Pancreas (tissue), 10 donors: ENCODE measurements at regions not wholly inside any gene's neighbourhood (a gene's known extent, or its start where the extent isn't known, plus 50 kb on each side); places are given as distances from the start of the nearest gene placed in this dataset.

Source experiments
- ATAC-seq, 4 donors: fragments of 200-7000 bp; cut with Tn5 transposase; one replicate each; pipeline versions ENCODE4 v1.8.0 to v1.9.1; 2020; ENCODE audit warnings: mild to moderate bottlenecking in 4 of 4, moderate library complexity in 4 of 4
- DNase-seq, 6 donors: peaks; one replicate each; pipeline ENCODE4 v3.0.0-alpha.2; 2020
- FAIRE-seq: peaks from 2 replicates; lab custom pipeline; 2012; peaks lifted over from hg19 to GRCh38; lab: Jason Lieb, UNC
- H3K27ac ChIP-seq, 4 donors: fragments of 200-600 bp; sonication (generic); 1 replicate in 3 of 4; 2 replicates in 1 of 4; pipeline versions ENCODE4 v1.5.0 to v1.8.0; 2020
- H3K27me3 ChIP-seq, 4 donors: fragments of 200-600 bp; one replicate each; pipeline ENCODE4 v1.8.0; 2021
- H3K36me3 ChIP-seq, 3 donors: fragments of 200-600 bp; sonication (generic) in 1 of 3; one replicate each; pipeline versions ENCODE4 v1.5.0 to v1.8.0; 2020 to 2021
- H3K4me1 ChIP-seq, 3 donors: fragments of 200-600 bp; one replicate each; pipeline ENCODE4 v1.8.0; 2021
- H3K4me3 ChIP-seq, 4 donors: fragments of 200-600 bp; sonication (generic) in 2 of 4; one replicate each; pipeline versions ENCODE4 v1.5.0 to v1.8.0; 2020 to 2021
- H3K9me3 ChIP-seq, 4 donors: fragments of 200-600 bp; one replicate each; pipeline ENCODE4 v1.8.0; 2021
- WGBS, 2 donors: extraction: QIAGEN DNeasy Blood & Tissue Kit; methylation state at CpG; one replicate each; pipeline ENCODE4 v1.1.7; 2013; 5-methylcytosine and 5-hydroxymethylcytosine counted together
- intact Hi-C, 3 donors: fragments of 100-400 bp; cut with DNase I; formaldehyde crosslinking; loops; one replicate each; pipeline versions ENCODE4 v1.11.1 to v1.14.2; 2022
- TF ChIP-seq, protein P1 (sequence below), 4 donors: fragments of 200-600 bp; sonication (generic) in 3 of 4; IDR thresholded peaks; one replicate each; pipeline versions ENCODE4 v1.5.0 to v1.8.0; 2021; ENCODE audit warnings: antibody characterized with exemption in 4 of 4
- donor health status: healthy with polysubstance abuse.
- donor health status: DM: no; HTN: no; CAD: no; lungs with moderate emphysema.
- donor health status: DM: no; HTN: no; CAD: no.
- donor health status: control.
- donor health status: control.
- donor health status: Bipolar disorder and iron deficiency.
- donor health status: DM: yes; HTN: yes; CAD: no.
- donor health status: DM: no; HTN: no; CAD: no.
- donor health status: DM: no; HTN: no; CAD: no.
- donor health status: DM: yes; HTN: yes; CAD: no.

DNA sequence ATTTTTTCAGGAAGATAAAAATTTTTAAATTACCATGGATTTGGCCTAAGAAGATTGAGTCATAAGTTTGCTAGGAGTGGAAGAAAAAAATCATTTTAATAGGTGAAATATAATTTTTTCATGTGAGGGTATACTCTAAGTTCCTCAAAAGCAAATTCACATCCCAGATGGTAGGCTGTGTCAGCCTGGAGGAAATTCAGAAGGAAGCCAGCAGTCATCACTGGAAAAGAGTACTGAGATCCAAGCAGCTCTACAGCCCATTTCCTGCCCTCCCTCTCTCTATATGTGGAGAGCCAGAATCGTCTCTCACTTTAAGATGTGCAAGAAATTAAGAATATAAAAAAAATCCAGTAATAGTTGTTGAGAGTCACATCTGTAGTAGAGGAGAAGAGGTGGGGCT lies 126.5 kb upstream of the CDH18 start:
- TF ChIP-seq, protein P1, sequence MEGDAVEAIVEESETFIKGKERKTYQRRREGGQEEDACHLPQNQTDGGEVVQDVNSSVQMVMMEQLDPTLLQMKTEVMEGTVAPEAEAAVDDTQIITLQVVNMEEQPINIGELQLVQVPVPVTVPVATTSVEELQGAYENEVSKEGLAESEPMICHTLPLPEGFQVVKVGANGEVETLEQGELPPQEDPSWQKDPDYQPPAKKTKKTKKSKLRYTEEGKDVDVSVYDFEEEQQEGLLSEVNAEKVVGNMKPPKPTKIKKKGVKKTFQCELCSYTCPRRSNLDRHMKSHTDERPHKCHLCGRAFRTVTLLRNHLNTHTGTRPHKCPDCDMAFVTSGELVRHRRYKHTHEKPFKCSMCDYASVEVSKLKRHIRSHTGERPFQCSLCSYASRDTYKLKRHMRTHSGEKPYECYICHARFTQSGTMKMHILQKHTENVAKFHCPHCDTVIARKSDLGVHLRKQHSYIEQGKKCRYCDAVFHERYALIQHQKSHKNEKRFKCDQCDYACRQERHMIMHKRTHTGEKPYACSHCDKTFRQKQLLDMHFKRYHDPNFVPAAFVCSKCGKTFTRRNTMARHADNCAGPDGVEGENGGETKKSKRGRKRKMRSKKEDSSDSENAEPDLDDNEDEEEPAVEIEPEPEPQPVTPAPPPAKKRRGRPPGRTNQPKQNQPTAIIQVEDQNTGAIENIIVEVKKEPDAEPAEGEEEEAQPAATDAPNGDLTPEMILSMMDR (IDR thresholded peaks at IDR 0.05) = no peak
- no peak for DNase-seq
- no peak for ATAC-seq
- WGBS, 2 donors = 72 to 83% methylated on average over 1 of the region's 1 CpG
- no peaks in the 10 kb centered on the region for H3K27me3 ChIP-seq
- intact Hi-C loops = no loop called here
- peaks cover 0 to 8% (median 3%) of the 10 kb centered on the region in 3 donors for H3K4me1 ChIP-seq
- no peak for FAIRE-seq
- no peak overlapping the region for H3K27ac ChIP-seq
- H3K4me3 ChIP-seq = no peak overlapping the region
- H3K9me3 ChIP-seq = no peaks in the 10 kb centered on the region
- no peaks in the 10 kb centered on the region for H3K36me3 ChIP-seq

DNA sequence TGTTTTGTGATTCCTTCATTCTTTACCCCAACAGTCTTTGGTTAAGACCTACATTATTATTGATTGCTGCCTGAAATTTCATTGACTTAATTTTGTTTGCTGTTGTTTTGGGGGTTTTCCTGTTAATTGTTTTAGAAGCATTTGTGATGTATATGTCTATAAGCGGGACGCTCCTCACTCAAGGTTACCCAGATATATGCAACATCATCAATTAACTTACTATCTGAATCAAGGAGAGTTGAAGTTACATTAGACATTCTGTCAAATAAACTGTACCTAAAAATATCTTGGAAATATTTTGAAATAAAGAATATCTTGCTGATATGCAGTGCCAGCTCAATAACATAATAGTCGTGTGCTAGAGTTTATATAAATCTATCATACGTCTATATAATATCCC lies 125.9 kb upstream of the CDH18 start:
- no peak for ATAC-seq

DNA sequence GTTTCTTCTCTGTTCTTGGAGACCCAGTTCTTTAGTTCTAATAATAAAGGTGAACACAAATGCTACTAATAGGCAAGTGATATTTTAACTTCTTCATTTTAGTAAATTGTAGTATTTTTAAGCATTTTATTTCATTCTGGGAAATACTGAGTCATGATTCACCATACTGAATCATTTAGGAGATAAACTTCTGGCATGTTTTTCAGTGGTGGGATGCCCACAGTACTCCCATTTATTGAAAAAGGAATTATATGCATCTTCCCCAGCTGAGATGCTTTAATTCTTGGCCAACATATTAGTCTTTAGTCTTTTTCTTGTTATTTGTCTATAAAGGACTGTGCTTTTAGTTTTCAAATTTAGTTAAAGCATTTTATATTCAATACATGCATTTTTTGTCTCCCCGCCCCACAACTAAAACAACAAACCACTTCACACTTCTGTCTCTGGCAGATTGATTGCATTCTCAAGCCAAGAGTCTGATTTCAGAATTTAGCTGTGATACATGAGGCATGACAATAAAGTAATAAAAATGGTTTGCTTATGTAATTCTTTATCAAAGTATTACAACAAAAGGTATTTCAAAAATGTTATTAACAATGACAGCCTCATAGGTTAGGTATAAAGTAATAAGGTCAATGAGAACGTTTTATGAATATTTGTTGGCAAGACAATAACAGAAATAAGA lies 125.2 kb upstream of the CDH18 start:
- no peaks in the 10 kb centered on the region for H3K27me3 ChIP-seq
- TF ChIP-seq, protein P1 (IDR thresholded peaks at IDR 0.05) = no peak
- H3K9me3 ChIP-seq = no peaks in the 10 kb centered on the region
- 29 to 31% methylated on average over 2 of the region's 2 CpGs for WGBS, 2 donors
- no peak overlapping the region for H3K4me3 ChIP-seq
- no peak for DNase-seq
- H3K36me3 ChIP-seq = no peaks in the 10 kb centered on the region
- FAIRE-seq = no peak
- peaks cover 0 to 8% (median 3%) of the 10 kb centered on the region in 3 donors for H3K4me1 ChIP-seq
- H3K27ac ChIP-seq = no peak overlapping the region
- intact Hi-C loops = no loop called here
- peak in 2 of 4 donors; percentile 24 to 48 for ATAC-seq

More for the DNA sequence above, 125.9 kb upstream of the CDH18 start:
- DNase-seq (no peak), FAIRE-seq (no peak)
- intact Hi-C loops = no loop called here
- TF ChIP-seq, protein P1 (IDR thresholded peaks at IDR 0.05) = no peak
- Histone ChIP-seq H3K27me3 (no peaks in the 10 kb centered on the region), H3K4me3 (no peak overlapping the region), H3K36me3 (no peaks in the 10 kb centered on the region), H3K9me3 (no peaks in the 10 kb centered on the region), H3K4me1 (peaks cover 0 to 8% (median 3%) of the 10 kb centered on the region in 3 donors), H3K27ac (no peak overlapping the region)
- 72 to 75% methylated on average over 4 of the region's 4 CpGs for WGBS, 2 donors

DNA sequence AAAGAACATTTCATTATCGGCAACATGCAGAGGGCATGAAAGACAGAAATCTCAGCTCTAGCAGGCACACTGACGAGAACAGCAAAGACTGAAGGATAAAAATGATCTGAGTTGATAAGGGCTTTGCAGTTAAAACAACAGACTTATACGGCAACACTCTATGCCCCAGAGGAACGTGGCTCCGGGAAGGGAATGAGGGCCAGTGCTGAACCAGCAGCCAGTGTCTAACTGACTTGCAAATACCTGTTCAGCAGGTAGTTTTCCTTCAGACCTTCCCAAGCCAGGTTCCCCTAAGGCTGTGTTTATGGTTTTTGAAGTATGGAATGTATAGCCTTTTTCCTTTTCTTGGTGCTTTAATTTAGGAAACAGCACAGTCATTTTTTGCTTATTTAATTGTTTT lies 121.3 kb upstream of the CDH18 start:
- no peaks in the 10 kb centered on the region for H3K36me3 ChIP-seq
- TF ChIP-seq, protein P1 (IDR thresholded peaks at IDR 0.05) = no peak
- FAIRE-seq (no peak), ATAC-seq (no peak), DNase-seq (no peak)
- peaks cover 0 to 8% (median 3%) of the 10 kb centered on the region in 3 donors for H3K4me1 ChIP-seq
- no peaks in the 10 kb centered on the region for H3K27me3 ChIP-seq
- no peaks in the 10 kb centered on the region for H3K9me3 ChIP-seq
- H3K4me3 ChIP-seq = no peak overlapping the region
- H3K27ac ChIP-seq = no peak overlapping the region
- intact Hi-C loops = no loop called here
- WGBS, 2 donors = 59 to 65% methylated on average over 5 of the region's 5 CpGs

DNA sequence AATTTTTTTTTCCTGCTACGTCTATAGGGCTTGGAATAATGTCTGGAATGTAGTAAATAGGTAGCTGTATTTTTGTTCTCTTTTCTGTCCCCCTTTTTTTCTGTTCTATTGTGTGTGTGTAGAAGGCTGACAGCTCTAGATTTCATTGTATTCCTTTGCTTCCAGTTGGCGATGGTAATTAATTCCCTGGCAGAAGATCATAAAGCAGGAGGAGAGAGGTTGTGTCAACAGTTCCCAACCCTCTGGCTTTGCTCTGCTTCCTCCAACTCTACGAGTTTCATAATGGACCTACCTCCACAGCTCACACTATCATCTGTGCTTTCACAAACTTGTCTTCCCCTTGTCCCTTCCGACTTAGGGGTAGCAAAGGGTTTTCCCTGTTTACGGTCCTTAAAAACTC lies 117.9 kb upstream of the CDH18 start:
- TF ChIP-seq, protein P1 (IDR thresholded peaks at IDR 0.05) = no peak
- FAIRE-seq (no peak), DNase-seq (no peak), ATAC-seq (peak in 3 of 4 donors; percentile 29 to 62 (median 52))
- H3K27ac ChIP-seq = no peak overlapping the region
- intact Hi-C loops = no loop called here
- H3K36me3 ChIP-seq = no peaks in the 10 kb centered on the region
- WGBS, 2 donors = 29 to 33% methylated on average over 5 of the region's 5 CpGs
- H3K9me3 ChIP-seq = no peaks in the 10 kb centered on the region
- H3K27me3 ChIP-seq = no peaks in the 10 kb centered on the region
- H3K4me1 ChIP-seq = no peaks in the 10 kb centered on the region
- no peak overlapping the region for H3K4me3 ChIP-seq
